Neural progenitor cell (in vitro differentiated cells): ENCODE measurements at regions not wholly inside any gene's neighbourhood (a gene's known extent, or its start where the extent isn't known, plus 50 kb on each side); places are given as distances from the start of the nearest gene placed in this dataset.

Source experiments
- DNase-seq: peaks from one replicate; pipeline ENCODE4 v3.0.0-alpha.2; 2016; ENCODE audit warnings: low spot score
- H2AFZ ChIP-seq: fragments of 200-600 bp; sonication (generic); replicated peaks from 2 replicates; pipeline ENCODE4 v1.6.1; 2016; ENCODE audit warnings: antibody characterized with exemption
- H3F3A ChIP-seq: fragments of 200-600 bp; sonication (generic); 2 replicates; pipeline ENCODE4 v1.6.1; 2016; ENCODE audit warnings: antibody characterized with exemption, low read depth
- H3K27ac ChIP-seq: fragments of 200-600 bp; sonication (generic); 2 replicates; pipeline ENCODE4 v1.5.1; 2016; ENCODE audit warnings: mild to moderate bottlenecking
- H3K27me3 ChIP-seq: fragments of 200-600 bp; sonication (generic); 2 replicates; pipeline ENCODE4 v1.6.1; 2016; ENCODE audit warnings: mild to moderate bottlenecking, moderate library complexity
- H3K36me3 ChIP-seq: fragments of 200-600 bp; sonication (generic); 2 replicates; pipeline ENCODE4 v1.5.1; 2016
- H3K4me1 ChIP-seq: fragments of 200-600 bp; sonication (generic); 2 replicates; pipeline ENCODE4 v1.6.1; 2016; ENCODE audit warnings: mixed run types
- H3K4me2 ChIP-seq: fragments of 200-600 bp; sonication (generic); 2 replicates; pipeline ENCODE4 v1.6.1; 2016
- H3K4me3 ChIP-seq: fragments of 200-600 bp; sonication (generic); 2 replicates; pipeline ENCODE4 v1.5.1; 2016
- H3K79me2 ChIP-seq: fragments of 200-600 bp; sonication (generic); 2 replicates; pipeline ENCODE4 v1.6.1; 2016; ENCODE audit warnings: low read depth
- H3K9ac ChIP-seq: fragments of 200-600 bp; sonication (generic); 2 replicates; pipeline ENCODE4 v1.6.1; 2016
- H3K9me3 ChIP-seq: fragments of 200-600 bp; sonication (generic); 2 replicates; pipeline ENCODE4 v1.5.1; 2016; ENCODE audit warnings: low read depth
- H4K20me1 ChIP-seq: fragments of 200-600 bp; sonication (generic); 2 replicates; pipeline ENCODE4 v1.6.1; 2016; ENCODE audit warnings: low read depth
- H3K27ac Mint-ChIP-seq: 3 replicates; pipeline ENCODE4 v1.8.0; 2021; ENCODE audit warnings: mixed read lengths
- H3K27me3 Mint-ChIP-seq: 2 replicates; pipeline ENCODE4 v1.8.0; 2022; ENCODE audit warnings: low read depth, mild to moderate bottlenecking, inconsistent platforms, moderate library complexity, mixed read lengths; ENCODE audit not compliant: insufficient read depth
- H3K36me3 Mint-ChIP-seq: 3 replicates; pipeline ENCODE4 v1.8.0; 2021; ENCODE audit warnings: mixed read lengths
- H3K4me1 Mint-ChIP-seq: 3 replicates; pipeline ENCODE4 v1.8.0; 2021; ENCODE audit warnings: mixed read lengths
- H3K4me3 Mint-ChIP-seq: 3 replicates; pipeline ENCODE4 v1.8.0; 2021; ENCODE audit warnings: mild to moderate bottlenecking, moderate library complexity, mixed read lengths
- H3K9me3 Mint-ChIP-seq: 3 replicates; pipeline ENCODE4 v1.8.0; 2020; ENCODE audit warnings: mixed read lengths
- EZH2 ChIP-seq: fragments of 200-600 bp; sonication (generic); IDR thresholded peaks from 2 replicates; pipeline ENCODE4 v1.6.1; 2017; ENCODE audit warnings: antibody characterized with exemption, mild to moderate bottlenecking, moderate library complexity
- EZH2phosphoT487 ChIP-seq: fragments of 200-600 bp; sonication (generic); IDR thresholded peaks from 2 replicates; pipeline ENCODE4 v1.6.1; 2017; ENCODE audit warnings: antibody characterized with exemption
- TF ChIP-seq, protein P1 (sequence below): fragments of 200-600 bp; sonication (generic); IDR thresholded peaks from 2 replicates; pipeline ENCODE4 v1.5.1; 2017; ENCODE audit warnings: antibody characterized with exemption, mild to moderate bottlenecking

DNA sequence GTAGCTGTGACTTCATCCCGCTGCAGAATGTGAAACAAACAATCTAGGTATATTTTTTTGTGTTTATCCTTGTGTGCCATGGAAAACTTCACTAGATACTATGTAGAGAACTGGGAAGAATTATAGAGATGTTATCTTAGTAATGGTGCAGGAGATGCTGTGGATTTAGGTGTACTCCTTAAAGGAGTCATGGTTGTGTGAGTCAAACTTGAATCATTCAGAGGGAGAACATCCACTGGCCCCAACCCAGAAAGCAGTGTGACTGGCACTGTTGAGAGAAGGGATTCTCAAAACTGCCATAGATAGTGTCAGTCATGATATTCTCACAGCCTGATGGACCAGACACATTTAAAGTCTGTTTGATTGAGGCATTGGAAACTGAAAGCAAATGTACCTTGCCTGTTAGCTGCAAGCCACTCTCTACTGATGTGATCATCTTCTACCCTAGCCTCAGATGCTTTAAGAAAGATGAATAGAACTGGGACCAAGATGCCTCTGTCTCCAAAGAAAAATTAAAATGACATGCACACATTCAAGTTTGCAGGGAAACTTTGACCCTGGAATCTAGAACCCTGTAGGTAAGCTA, 754.6 kb downstream of the MRPL39 start:
- Mint-ChIP-seq H3K27ac (no peak overlapping the region), H3K9me3 (no peaks in the 10 kb centered on the region), H3K4me1 (no peaks in the 10 kb centered on the region), H3K27me3 (no peaks in the 10 kb centered on the region), H3K4me3 (no peak overlapping the region), H3K36me3 (no peaks in the 10 kb centered on the region)
- no peaks in the 10 kb centered on the region for H3F3A ChIP-seq
- no peak for TF ChIP-seq EZH2
- no peaks in the 10 kb centered on the region for H3K79me2 ChIP-seq
- H3K4me1 ChIP-seq, result no peaks in the 10 kb centered on the region
- H3K27ac ChIP-seq, result no peak overlapping the region
- H4K20me1 ChIP-seq, result no peaks in the 10 kb centered on the region
- no peak overlapping the region for H3K9ac ChIP-seq
- no peak for DNase-seq
- H3K4me3 ChIP-seq, result no peak overlapping the region
- peaks cover 7% of the 10 kb centered on the region for H3K9me3 ChIP-seq
- no peaks in the 10 kb centered on the region for H3K36me3 ChIP-seq
- H3K27me3 ChIP-seq, result no peaks in the 10 kb centered on the region
- no peak overlapping the region for H2AFZ ChIP-seq
- H3K4me2 ChIP-seq, result no peak overlapping the region

DNA sequence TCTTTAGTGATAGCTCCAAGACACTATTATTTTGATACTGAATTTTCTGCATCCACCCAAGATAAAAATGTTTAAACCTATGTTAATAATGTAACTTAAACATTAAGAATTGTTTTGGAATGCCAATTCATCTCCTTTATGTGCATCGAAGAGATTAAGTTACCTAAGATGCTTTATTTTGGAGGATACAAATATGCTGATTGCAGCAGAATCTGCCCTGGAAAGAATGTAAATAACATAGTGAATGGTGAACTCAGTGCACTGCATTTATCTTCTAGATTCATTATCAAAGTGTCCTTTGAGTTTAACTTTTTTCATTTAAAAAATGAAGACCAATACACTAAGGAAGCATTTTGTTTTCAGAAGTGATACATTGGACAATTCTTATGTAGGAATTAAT, 757.2 kb downstream of the MRPL39 start:
- Histone ChIP-seq H3K4me1 (no peaks in the 10 kb centered on the region), H4K20me1 (no peaks in the 10 kb centered on the region), H3K9me3 (peaks cover 11% of the 10 kb centered on the region), H3K4me3 (no peak overlapping the region), H3K27me3 (no peaks in the 10 kb centered on the region), H3K4me2 (no peak overlapping the region), H3K9ac (no peak overlapping the region), H3K79me2 (no peaks in the 10 kb centered on the region), H2AFZ (no peak overlapping the region), H3K27ac (no peak overlapping the region), H3K36me3 (no peaks in the 10 kb centered on the region), H3F3A (no peaks in the 10 kb centered on the region)
- H3K4me3 Mint-ChIP-seq, result no peak overlapping the region
- no peaks in the 10 kb centered on the region for H3K4me1 Mint-ChIP-seq
- H3K9me3 Mint-ChIP-seq, result no peaks in the 10 kb centered on the region
- no peaks in the 10 kb centered on the region for H3K27me3 Mint-ChIP-seq
- no peak for DNase-seq
- H3K36me3 Mint-ChIP-seq, result no peaks in the 10 kb centered on the region
- no peak for TF ChIP-seq EZH2phosphoT487
- no peak overlapping the region for H3K27ac Mint-ChIP-seq

DNA sequence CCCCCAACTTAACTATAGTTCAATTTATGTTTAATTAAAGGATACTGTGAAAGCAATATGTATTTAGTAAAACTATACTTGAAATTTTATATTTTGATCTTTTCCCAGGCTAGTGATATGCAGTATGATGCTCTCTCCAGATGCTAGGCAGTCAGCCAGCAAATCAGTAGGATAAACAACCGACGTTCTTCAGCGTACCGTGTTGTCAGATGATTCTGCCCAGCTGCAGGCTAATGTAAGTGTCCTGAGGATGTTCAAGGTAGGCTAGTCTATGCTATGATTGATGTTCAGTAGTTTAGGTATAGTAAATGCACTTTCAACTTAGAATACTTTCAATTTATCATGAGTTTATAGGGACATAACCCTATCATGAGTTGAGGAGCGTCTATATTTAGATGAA, 762.6 kb downstream of the MRPL39 start:
- no peaks in the 10 kb centered on the region for H4K20me1 ChIP-seq
- H3K4me3 Mint-ChIP-seq, result no peak overlapping the region
- DNase-seq, result no peak
- H3K4me1 Mint-ChIP-seq, result no peaks in the 10 kb centered on the region
- peaks cover 12% of the 10 kb centered on the region for H3K9me3 ChIP-seq
- no peak overlapping the region for H3K4me2 ChIP-seq
- H3K4me3 ChIP-seq, result no peak overlapping the region
- no peaks in the 10 kb centered on the region for H3K27me3 Mint-ChIP-seq
- H3K4me1 ChIP-seq, result no peaks in the 10 kb centered on the region
- no peaks in the 10 kb centered on the region for H3F3A ChIP-seq
- TF ChIP-seq, protein P1, sequence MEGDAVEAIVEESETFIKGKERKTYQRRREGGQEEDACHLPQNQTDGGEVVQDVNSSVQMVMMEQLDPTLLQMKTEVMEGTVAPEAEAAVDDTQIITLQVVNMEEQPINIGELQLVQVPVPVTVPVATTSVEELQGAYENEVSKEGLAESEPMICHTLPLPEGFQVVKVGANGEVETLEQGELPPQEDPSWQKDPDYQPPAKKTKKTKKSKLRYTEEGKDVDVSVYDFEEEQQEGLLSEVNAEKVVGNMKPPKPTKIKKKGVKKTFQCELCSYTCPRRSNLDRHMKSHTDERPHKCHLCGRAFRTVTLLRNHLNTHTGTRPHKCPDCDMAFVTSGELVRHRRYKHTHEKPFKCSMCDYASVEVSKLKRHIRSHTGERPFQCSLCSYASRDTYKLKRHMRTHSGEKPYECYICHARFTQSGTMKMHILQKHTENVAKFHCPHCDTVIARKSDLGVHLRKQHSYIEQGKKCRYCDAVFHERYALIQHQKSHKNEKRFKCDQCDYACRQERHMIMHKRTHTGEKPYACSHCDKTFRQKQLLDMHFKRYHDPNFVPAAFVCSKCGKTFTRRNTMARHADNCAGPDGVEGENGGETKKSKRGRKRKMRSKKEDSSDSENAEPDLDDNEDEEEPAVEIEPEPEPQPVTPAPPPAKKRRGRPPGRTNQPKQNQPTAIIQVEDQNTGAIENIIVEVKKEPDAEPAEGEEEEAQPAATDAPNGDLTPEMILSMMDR, result no peak
- TF ChIP-seq EZH2, result no peak
- no peak for TF ChIP-seq EZH2phosphoT487
- H3K27me3 ChIP-seq, result no peaks in the 10 kb centered on the region
- no peaks in the 10 kb centered on the region for H3K79me2 ChIP-seq
- H3K36me3 ChIP-seq, result no peaks in the 10 kb centered on the region
- H3K27ac ChIP-seq, result no peak overlapping the region
- H3K9me3 Mint-ChIP-seq, result peaks cover 1% of the 10 kb centered on the region
- H2AFZ ChIP-seq, result no peak overlapping the region
- no peaks in the 10 kb centered on the region for H3K36me3 Mint-ChIP-seq
- no peak overlapping the region for H3K27ac Mint-ChIP-seq
- H3K9ac ChIP-seq, result no peak overlapping the region

DNA sequence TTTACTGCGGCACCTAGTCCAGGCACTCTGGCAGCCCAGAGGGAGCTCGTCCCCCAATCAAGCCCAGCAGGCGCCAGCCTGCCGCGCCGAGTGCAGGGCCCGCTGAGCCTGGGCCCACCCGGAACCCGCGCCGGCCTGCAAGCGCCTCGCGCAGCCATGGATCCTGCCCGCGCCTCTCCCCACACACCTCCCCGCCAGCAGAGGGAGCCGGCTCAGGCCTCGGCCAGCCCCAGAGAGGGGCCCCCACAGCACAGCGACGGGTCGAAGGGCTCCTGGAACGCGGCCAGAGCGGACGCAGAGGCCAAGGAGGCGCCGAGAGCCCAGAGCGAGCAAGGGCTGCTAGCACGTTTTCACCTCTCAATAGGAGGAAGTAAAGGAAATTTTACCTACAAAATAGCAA, 767.0 kb downstream of the MRPL39 start:
- Histone ChIP-seq H3K79me2 (no peaks in the 10 kb centered on the region), H3F3A (no peaks in the 10 kb centered on the region), H2AFZ (no peak overlapping the region), H3K9me3 (peaks cover 8% of the 10 kb centered on the region), H3K9ac (no peak overlapping the region), H3K4me1 (no peaks in the 10 kb centered on the region), H3K4me2 (no peak overlapping the region), H3K27me3 (no peaks in the 10 kb centered on the region), H3K4me3 (no peak overlapping the region), H3K27ac (no peak overlapping the region), H3K36me3 (no peaks in the 10 kb centered on the region), H4K20me1 (no peaks in the 10 kb centered on the region)
- H3K27ac Mint-ChIP-seq, result no peak overlapping the region
- no peaks in the 10 kb centered on the region for H3K27me3 Mint-ChIP-seq
- no peak for TF ChIP-seq EZH2phosphoT487
- TF ChIP-seq EZH2, result no peak
- TF ChIP-seq, protein P1, result no peak
- peaks cover 10% of the 10 kb centered on the region for H3K9me3 Mint-ChIP-seq
- no peaks in the 10 kb centered on the region for H3K36me3 Mint-ChIP-seq
- H3K4me3 Mint-ChIP-seq, result no peak overlapping the region
- DNase-seq, result no peak
- H3K4me1 Mint-ChIP-seq, result no peaks in the 10 kb centered on the region
